HFFc6 (cell line): ENCODE measurements at regions not wholly inside any gene's neighbourhood (a gene's known extent, or its start where the extent isn't known, plus 50 kb on each side); places are given as distances from the start of the nearest gene placed in this dataset.
"Not testable (repeated sequence)": the region's sequence is repeated elsewhere in the genome, so short reads cannot be mapped to it uniquely, and the experiment has no call there.

ENCODE experiments used
- DNase-seq: peaks from one replicate; pipeline ENCODE4 v3.0.0-alpha.2; 2018
- H3K27ac Mint-ChIP-seq: 2 replicates; pipeline ENCODE4 v1.8.0; 2020; ENCODE audit warnings: mild to moderate bottlenecking, mixed read lengths
- H3K27me3 Mint-ChIP-seq: 2 replicates; pipeline ENCODE4 v1.8.0; 2021; ENCODE audit warnings: mild to moderate bottlenecking, moderate library complexity, mixed read lengths; ENCODE audit not compliant: insufficient read depth
- H3K36me3 Mint-ChIP-seq: 2 replicates; pipeline ENCODE4 v1.8.0; 2021; ENCODE audit warnings: low read depth, mixed read lengths
- H3K4me1 Mint-ChIP-seq: 2 replicates; pipeline ENCODE4 v1.8.0; 2020; ENCODE audit warnings: low read depth, mixed read lengths
- H3K4me3 Mint-ChIP-seq: 2 replicates; pipeline ENCODE4 v1.8.0; 2020; ENCODE audit warnings: mild to moderate bottlenecking, moderate library complexity, mixed read lengths
- H3K9me3 Mint-ChIP-seq: 2 replicates; pipeline ENCODE4 v1.8.0; 2020; ENCODE audit warnings: mild to moderate bottlenecking, mixed read lengths
- CTCF ChIP-seq: fragments of 200-600 bp; sonication (generic); IDR thresholded peaks from 2 replicates; pipeline ENCODE4 v1.5.0; 2021; ENCODE audit warnings: antibody characterized with exemption, mild to moderate bottlenecking

GRCh38 chr15:62325597-62325996, 160.5 kb upstream of the C2CD4B start:
- TF ChIP-seq CTCF, result no peak
- Mint-ChIP-seq H3K27ac (no peak overlapping the region), H3K27me3 (peaks cover 24% of the 10 kb centered on the region), H3K4me1 (peaks cover 12% of the 10 kb centered on the region), H3K4me3 (no peak overlapping the region), H3K9me3 (no peaks in the 10 kb centered on the region), H3K36me3 (no peaks in the 10 kb centered on the region)
- DNase-seq, result no peak

- peaks cover 19% of the 10 kb centered on the region for H3K27me3 Mint-ChIP-seq
- H3K9me3 Mint-ChIP-seq, result no peaks in the 10 kb centered on the region
- peaks cover 12% of the 10 kb centered on the region for H3K4me1 Mint-ChIP-seq
- H3K36me3 Mint-ChIP-seq, result no peaks in the 10 kb centered on the region
- no peak overlapping the region for H3K27ac Mint-ChIP-seq
- H3K4me3 Mint-ChIP-seq, result no peak overlapping the region
- no peak for DNase-seq
- TF ChIP-seq CTCF, result no peak
Measured at GRCh38 chr15:62326460-62327011, 161.5 kb upstream of the C2CD4B start.

GRCh38 chr15:62327406-62327805, 162.3 kb upstream of the C2CD4B start:
- Mint-ChIP-seq H3K4me1 (peaks cover 12% of the 10 kb centered on the region), H3K27ac (no peak overlapping the region), H3K9me3 (no peaks in the 10 kb centered on the region), H3K36me3 (no peaks in the 10 kb centered on the region), H3K4me3 (no peak overlapping the region), H3K27me3 (peaks cover 19% of the 10 kb centered on the region)
- no peak for DNase-seq
- no peak for TF ChIP-seq CTCF

- H3K4me1 Mint-ChIP-seq, H3K9me3 Mint-ChIP-seq, H3K27ac Mint-ChIP-seq, H3K36me3 Mint-ChIP-seq, H3K4me3 Mint-ChIP-seq, DNase-seq: not testable (repeated sequence)
- H3K27me3 Mint-ChIP-seq, result peaks cover 11% of the 10 kb centered on the region
Measured at GRCh38 chr15:62332472-62332871, 167.4 kb upstream of the C2CD4B start.

- H3K4me3 Mint-ChIP-seq, result no peak overlapping the region
- no peaks in the 10 kb centered on the region for H3K36me3 Mint-ChIP-seq
- H3K4me1 Mint-ChIP-seq, result no peaks in the 10 kb centered on the region
- no peak overlapping the region for H3K27ac Mint-ChIP-seq
- no peak for DNase-seq
- H3K9me3 Mint-ChIP-seq, result no peaks in the 10 kb centered on the region
- H3K27me3 Mint-ChIP-seq, result peaks cover 14% of the 10 kb centered on the region
- no peak for TF ChIP-seq CTCF
Measured at GRCh38 chr15:62334536-62334935, 169.5 kb upstream of the C2CD4B start.

- DNase-seq, result no peak
- H3K4me3 Mint-ChIP-seq, result no peak overlapping the region
- H3K27me3 Mint-ChIP-seq, result peaks cover 19% of the 10 kb centered on the region
- no peak overlapping the region for H3K27ac Mint-ChIP-seq
- no peaks in the 10 kb centered on the region for H3K36me3 Mint-ChIP-seq
- no peaks in the 10 kb centered on the region for H3K4me1 Mint-ChIP-seq
- no peak for TF ChIP-seq CTCF
- H3K9me3 Mint-ChIP-seq, result no peaks in the 10 kb centered on the region
Measured at GRCh38 chr15:62337934-62338333, 172.8 kb upstream of the C2CD4B start.
